Type B pancreatic cell (in vitro differentiated cells): ENCODE measurements at regions not wholly inside any gene's neighbourhood (a gene's known extent, or its start where the extent isn't known, plus 50 kb on each side); places are given as distances from the start of the nearest gene placed in this dataset.
"Not testable (repeated sequence)": the region's sequence is repeated elsewhere in the genome, so short reads cannot be mapped to it uniquely, and the experiment has no call there.

ENCODE experiments used
- DNase-seq: peaks from one replicate; pipeline ENCODE4 v3.0.0; 2021; ENCODE audit warnings: mixed read lengths; ENCODE audit not compliant: unreplicated experiment; ENCODE audit errors: extremely low spot score
- H3K27ac Mint-ChIP-seq: 2 replicates; pipeline ENCODE4 v1.8.0; 2021; ENCODE audit warnings: mild to moderate bottlenecking, mixed read lengths
- H3K27me3 Mint-ChIP-seq: 2 replicates; pipeline ENCODE4 v1.8.0; 2021; ENCODE audit warnings: mixed read lengths
- H3K36me3 Mint-ChIP-seq: 2 replicates; pipeline ENCODE4 v1.8.0; 2021; ENCODE audit warnings: mixed read lengths
- H3K4me1 Mint-ChIP-seq: one replicate; pipeline ENCODE4 v1.8.0; 2021; ENCODE audit warnings: mixed read lengths; ENCODE audit not compliant: unreplicated experiment
- H3K4me3 Mint-ChIP-seq: 2 replicates; pipeline ENCODE4 v1.8.0; 2021; ENCODE audit warnings: mild to moderate bottlenecking, mixed read lengths
- H3K9me3 Mint-ChIP-seq: 2 replicates; pipeline ENCODE4 v1.8.0; 2021; ENCODE audit warnings: mixed read lengths
- CTCF ChIP-seq: fragments of 200-600 bp; sonication (generic); conservative IDR thresholded peaks from 2 replicates; pipeline ENCODE4 v1.5.0; 2021; ENCODE audit warnings: antibody characterized with exemption, mild to moderate bottlenecking

- no peak overlapping the region for H3K27ac Mint-ChIP-seq
- DNase-seq = no peak
- TF ChIP-seq CTCF = no peak
- no peaks in the 10 kb centered on the region for H3K36me3 Mint-ChIP-seq
- peaks cover 5% of the 10 kb centered on the region for H3K27me3 Mint-ChIP-seq
- peaks cover 42% of the 10 kb centered on the region for H3K4me1 Mint-ChIP-seq
- peaks cover 5% of the 10 kb centered on the region for H3K9me3 Mint-ChIP-seq
- H3K4me3 Mint-ChIP-seq = no peak overlapping the region
Observed at GRCh38 chr14:56002876-56003625, 115.2 kb upstream of the PELI2 start.

GRCh38 chr14:56004323-56004722 is 113.9 kb upstream of the PELI2 start:
- Mint-ChIP-seq H3K27ac (no peak overlapping the region), H3K36me3 (no peaks in the 10 kb centered on the region), H3K4me3 (no peak overlapping the region), H3K9me3 (no peaks in the 10 kb centered on the region), H3K4me1 (peaks cover 42% of the 10 kb centered on the region), H3K27me3 (peaks cover 5% of the 10 kb centered on the region)
- no peak for DNase-seq
- no peak for TF ChIP-seq CTCF

- Mint-ChIP-seq H3K27ac (peak overlapping the region; percentile 82), H3K36me3 (no peaks in the 10 kb centered on the region), H3K9me3 (no peaks in the 10 kb centered on the region), H3K4me3 (peak overlapping the region; percentile 71), H3K4me1 (peaks cover 42% of the 10 kb centered on the region), H3K27me3 (peaks cover 5% of the 10 kb centered on the region)
- no peak for TF ChIP-seq CTCF
- DNase-seq = no peak
Observed at GRCh38 chr14:56004786-56005185, 113.4 kb upstream of the PELI2 start.

GRCh38 chr14:56005191-56006053 is 112.8 kb upstream of the PELI2 start:
- peaks cover 42% of the 10 kb centered on the region for H3K4me1 Mint-ChIP-seq
- TF ChIP-seq CTCF = no peak
- H3K36me3 Mint-ChIP-seq = no peaks in the 10 kb centered on the region
- H3K9me3 Mint-ChIP-seq = no peaks in the 10 kb centered on the region
- peaks cover 5% of the 10 kb centered on the region for H3K27me3 Mint-ChIP-seq
- peak overlapping the region; percentile 82 for H3K27ac Mint-ChIP-seq
- DNase-seq = no peak
- peak overlapping the region; percentile 71 for H3K4me3 Mint-ChIP-seq

GRCh38 chr14:56007491-56007890 is 110.7 kb upstream of the PELI2 start:
- not testable (repeated sequence) for H3K27ac Mint-ChIP-seq, DNase-seq, H3K9me3 Mint-ChIP-seq, H3K36me3 Mint-ChIP-seq, H3K27me3 Mint-ChIP-seq, H3K4me3 Mint-ChIP-seq
- peaks cover 36% of the 10 kb centered on the region for H3K4me1 Mint-ChIP-seq

GRCh38 chr14:56008150-56008549 is 110.1 kb upstream of the PELI2 start:
- no peaks in the 10 kb centered on the region for H3K36me3 Mint-ChIP-seq
- peaks cover 30% of the 10 kb centered on the region for H3K4me1 Mint-ChIP-seq
- H3K27ac Mint-ChIP-seq = no peak overlapping the region
- no peaks in the 10 kb centered on the region for H3K9me3 Mint-ChIP-seq
- no peak overlapping the region for H3K4me3 Mint-ChIP-seq
- no peak for TF ChIP-seq CTCF
- peaks cover 5% of the 10 kb centered on the region for H3K27me3 Mint-ChIP-seq
- DNase-seq = no peak

- peaks cover 25% of the 10 kb centered on the region for H3K4me1 Mint-ChIP-seq
- H3K27me3 Mint-ChIP-seq, H3K36me3 Mint-ChIP-seq, DNase-seq, H3K4me3 Mint-ChIP-seq, H3K27ac Mint-ChIP-seq, H3K9me3 Mint-ChIP-seq: not testable (repeated sequence)
Observed at GRCh38 chr14:56008661-56009060, 109.5 kb upstream of the PELI2 start.
